Fibroblast of pulmonary artery (primary cell): ENCODE measurements at regions not wholly inside any gene's neighbourhood (a gene's known extent, or its start where the extent isn't known, plus 50 kb on each side); places are given as distances from the start of the nearest gene placed in this dataset.

ENCODE experiments used
- DNase-seq: peaks from one replicate; pipeline ENCODE4 v3.0.0-alpha.2; 2010; ENCODE audit warnings: low read depth
- H3K4me3 ChIP-seq: replicated peaks from 2 replicates; pipeline ENCODE4 v1.5.1; 2011; ENCODE audit warnings: low read depth, mild to moderate bottlenecking, control low read depth, low read length, moderate library complexity
- TF ChIP-seq, protein P1 (sequence below): IDR thresholded peaks from 2 replicates; pipeline ENCODE4 v1.5.1; 2011; ENCODE audit warnings: mild to moderate bottlenecking, control low read depth, low read length, inconsistent platforms; ENCODE audit errors: missing control alignments

- DNase-seq, result peak; percentile 92
- TF ChIP-seq, protein P1, sequence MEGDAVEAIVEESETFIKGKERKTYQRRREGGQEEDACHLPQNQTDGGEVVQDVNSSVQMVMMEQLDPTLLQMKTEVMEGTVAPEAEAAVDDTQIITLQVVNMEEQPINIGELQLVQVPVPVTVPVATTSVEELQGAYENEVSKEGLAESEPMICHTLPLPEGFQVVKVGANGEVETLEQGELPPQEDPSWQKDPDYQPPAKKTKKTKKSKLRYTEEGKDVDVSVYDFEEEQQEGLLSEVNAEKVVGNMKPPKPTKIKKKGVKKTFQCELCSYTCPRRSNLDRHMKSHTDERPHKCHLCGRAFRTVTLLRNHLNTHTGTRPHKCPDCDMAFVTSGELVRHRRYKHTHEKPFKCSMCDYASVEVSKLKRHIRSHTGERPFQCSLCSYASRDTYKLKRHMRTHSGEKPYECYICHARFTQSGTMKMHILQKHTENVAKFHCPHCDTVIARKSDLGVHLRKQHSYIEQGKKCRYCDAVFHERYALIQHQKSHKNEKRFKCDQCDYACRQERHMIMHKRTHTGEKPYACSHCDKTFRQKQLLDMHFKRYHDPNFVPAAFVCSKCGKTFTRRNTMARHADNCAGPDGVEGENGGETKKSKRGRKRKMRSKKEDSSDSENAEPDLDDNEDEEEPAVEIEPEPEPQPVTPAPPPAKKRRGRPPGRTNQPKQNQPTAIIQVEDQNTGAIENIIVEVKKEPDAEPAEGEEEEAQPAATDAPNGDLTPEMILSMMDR, result no peak
- no peak overlapping the region for H3K4me3 ChIP-seq
Measured at GRCh38 chr5:43773478-43773844, 170.5 kb downstream of the NNT start.

- peak; percentile 92 for DNase-seq
- TF ChIP-seq, protein P1, result no peak
- no peak overlapping the region for H3K4me3 ChIP-seq
Measured at GRCh38 chr5:43772764-43773477, 169.9 kb downstream of the NNT start.

GRCh38 chr5:43772458-43772763 lies 169.4 kb downstream of the NNT start:
- H3K4me3 ChIP-seq, result no peak overlapping the region
- DNase-seq, result no peak
- TF ChIP-seq, protein P1, result no peak

- no peak overlapping the region for H3K4me3 ChIP-seq
- DNase-seq, result no peak
- TF ChIP-seq, protein P1, result no peak
Measured at GRCh38 chr5:43771611-43772031, 168.6 kb downstream of the NNT start.

GRCh38 chr5:43769571-43770355 lies 166.8 kb downstream of the NNT start:
- no peak overlapping the region for H3K4me3 ChIP-seq
- peak; percentile 99 for DNase-seq
- TF ChIP-seq, protein P1, result no peak
